HG02623 (cell line): ENCODE measurements at regions not wholly inside any gene's neighbourhood (a gene's known extent, or its start where the extent isn't known, plus 50 kb on each side); places are given as distances from the start of the nearest gene placed in this dataset.
"Not testable (repeated sequence)": the region's sequence is repeated elsewhere in the genome, so short reads cannot be mapped to it uniquely, and the experiment has no call there.

Source experiments
- ATAC-seq: cut with Tn5 transposase; IDR thresholded peaks from one replicate; pipeline ENCODE4 v1.9.1; 2021; ENCODE audit warnings: moderate library complexity; ENCODE audit not compliant: unreplicated experiment

DNA sequence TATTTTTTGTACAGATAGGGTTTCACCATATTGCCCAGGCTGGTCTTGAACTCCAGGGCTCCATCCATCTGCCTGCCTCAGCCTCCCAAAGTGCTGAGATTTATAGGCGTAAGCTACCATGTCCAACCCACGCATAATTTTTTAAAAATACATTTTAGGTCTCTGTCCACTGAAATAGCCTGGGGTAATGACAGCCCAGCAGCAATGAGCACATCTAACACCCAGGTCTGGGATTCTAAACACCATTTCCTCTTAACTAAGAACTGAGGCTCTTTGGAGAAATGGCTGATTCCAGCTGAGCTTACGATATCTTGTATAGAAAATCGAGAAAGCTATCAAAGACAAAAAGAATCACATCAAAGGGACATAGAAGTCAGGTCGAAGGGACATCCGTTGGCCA is 245.3 kb downstream of the PARN start:
- ATAC-seq = no peak

DNA sequence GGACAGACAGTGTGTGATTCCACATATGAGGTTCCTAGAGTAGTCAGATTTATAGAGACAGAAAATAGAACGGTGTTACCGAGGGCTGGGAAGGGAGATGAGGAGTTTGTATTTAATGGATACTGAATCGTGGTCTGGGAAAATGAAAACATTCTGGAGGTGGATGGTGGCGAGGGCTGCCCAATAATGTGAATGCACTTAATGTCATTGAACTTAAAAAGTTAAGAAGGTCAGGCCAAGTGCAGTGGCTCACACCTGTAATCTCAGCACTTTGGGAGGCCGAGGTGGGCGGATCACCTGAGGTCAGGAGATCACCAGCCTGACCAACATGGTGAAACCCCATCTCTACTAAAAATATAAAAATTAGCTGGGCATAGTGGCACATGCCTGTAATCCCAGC is 246.2 kb downstream of the PARN start:
- ATAC-seq = not testable (repeated sequence)

DNA sequence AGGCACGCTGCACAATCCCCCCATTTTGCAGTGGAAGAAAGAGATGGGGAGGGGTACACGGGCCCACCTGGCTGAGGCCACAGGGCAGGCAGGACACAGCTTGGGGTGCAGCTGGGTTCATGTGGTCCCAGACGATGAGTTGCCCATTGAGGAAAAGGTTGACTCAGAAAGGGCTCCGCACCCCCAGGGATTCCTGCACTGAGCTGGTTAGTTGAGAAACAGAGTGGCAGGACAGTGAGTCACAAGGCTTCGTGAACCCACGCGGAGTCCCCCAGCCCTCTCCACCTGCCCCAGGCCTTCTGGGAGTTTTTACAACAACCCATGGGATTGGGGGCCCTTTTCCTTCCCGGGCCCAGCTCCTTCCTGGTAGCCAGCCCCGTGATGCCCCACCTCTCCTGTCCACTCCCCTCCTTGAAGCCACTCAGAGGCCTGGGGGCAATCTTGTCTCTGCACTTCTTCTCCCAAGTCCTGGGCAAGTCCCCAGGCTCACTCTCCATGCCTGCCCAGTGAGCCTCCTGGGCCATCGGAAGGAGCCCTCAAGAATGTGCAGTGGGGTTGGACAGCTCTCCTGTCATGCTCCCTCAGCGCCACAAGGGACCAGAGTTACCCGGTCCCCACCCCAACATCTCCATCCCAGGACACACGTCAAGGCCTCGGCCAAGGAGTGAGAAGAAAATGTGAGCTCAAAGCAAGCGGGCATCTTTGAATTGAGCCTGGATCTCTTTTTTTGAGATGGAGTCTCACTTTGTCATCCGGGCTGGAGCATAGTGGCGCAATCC is 251.2 kb downstream of the PARN start:
- no peak for ATAC-seq

DNA sequence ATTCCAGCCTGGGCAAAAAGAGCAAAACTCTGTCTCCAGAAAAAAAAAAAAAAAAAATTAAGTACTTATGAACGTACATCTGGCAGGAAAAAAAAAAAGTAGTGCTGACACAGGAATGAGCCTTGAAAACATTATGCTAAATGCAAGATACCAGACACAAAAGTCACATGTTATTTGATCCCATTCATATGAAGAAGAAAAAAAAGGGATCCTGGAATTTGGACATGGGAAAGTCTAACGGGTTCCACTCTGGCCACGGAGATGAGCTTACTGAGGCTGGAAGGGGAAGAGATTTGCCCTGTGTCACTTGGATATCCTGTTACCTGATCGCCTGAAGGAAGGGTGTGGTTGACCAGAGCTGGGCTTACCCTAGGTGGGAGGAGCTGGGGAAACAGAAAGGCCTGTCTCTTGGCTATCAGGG is 251.9 kb downstream of the PARN start:
- ATAC-seq = no peak

DNA sequence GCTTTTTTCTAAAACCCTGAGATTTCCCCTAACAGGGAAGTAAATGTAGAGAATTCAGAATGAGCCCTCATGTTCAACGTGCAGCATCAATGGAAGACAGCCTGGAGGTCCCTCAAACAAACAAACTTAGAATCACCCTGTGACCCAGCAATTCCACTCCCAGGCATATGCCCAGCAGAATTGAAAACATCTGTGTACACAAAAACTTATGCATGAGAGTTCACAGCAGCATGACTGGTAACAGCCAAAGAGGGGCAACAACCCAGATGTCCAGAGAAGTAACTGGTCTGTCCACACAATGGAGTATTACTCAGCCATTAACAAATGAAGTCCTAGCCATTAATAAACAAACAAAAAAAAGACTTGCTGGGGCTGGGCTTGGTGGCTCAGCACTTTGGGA is 252.7 kb downstream of the PARN start:
- no peak for ATAC-seq

GRCh38 chr16:14375132-14375491 is 254.9 kb downstream of the PARN start:
- ATAC-seq = no peak

DNA sequence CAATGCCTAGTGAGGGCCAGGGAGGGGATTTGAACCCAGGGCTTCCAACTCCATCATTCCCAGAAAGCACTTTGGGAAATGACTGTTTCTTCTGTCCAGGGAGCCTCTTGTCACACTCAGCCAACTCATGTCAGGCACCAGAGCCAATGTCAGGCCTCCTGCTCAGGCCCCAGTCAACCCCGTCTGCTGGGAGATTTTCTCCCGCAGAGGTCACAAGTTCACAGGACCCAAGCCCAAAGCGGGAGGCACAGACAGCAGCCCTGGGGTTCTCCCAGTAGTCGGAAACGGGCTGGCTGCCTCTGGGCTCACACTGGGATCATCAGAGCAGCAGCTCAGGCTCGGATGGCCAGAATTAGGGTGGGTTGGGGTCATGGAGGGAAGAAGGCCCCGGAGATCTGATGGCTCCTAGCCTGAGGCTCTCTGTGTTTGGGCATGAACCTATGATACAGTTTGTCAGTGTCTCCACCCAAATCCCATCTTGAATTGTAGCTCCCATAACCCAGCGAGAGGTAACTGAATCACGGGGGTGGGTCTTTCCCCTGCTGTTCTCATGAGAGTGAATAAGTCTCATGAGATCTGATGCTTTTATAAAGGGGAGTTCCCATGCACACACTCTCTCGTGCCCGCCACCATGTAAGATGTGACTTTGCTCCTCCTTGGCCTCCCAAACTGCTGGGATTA is 255.5 kb downstream of the PARN start:
- ATAC-seq = no peak

DNA sequence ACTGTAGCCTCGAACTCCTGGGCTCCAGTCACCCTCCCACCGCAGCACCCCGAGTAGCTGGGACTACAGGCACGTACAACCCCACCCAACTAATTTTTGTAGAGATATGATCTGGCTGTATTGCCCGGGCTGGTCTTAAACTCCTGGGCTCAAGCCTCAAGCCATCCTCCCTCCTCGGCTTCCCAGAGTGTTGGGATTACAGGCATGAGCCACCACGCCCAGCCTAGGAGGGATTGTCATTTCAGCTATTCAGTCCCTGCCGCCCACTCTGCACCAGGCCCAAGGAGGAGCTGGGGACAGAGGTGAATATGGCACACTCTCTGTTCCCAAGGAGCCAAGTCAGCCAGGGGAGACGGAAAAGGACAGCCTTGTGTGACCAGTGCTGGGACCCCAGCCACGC is 256.2 kb downstream of the PARN start:
- no peak for ATAC-seq

GRCh38 chr16:14373406-14373805 is 256.7 kb downstream of the PARN start:
- no peak for ATAC-seq

GRCh38 chr16:14372471-14372870 is 257.6 kb downstream of the PARN start:
- ATAC-seq = no peak

DNA sequence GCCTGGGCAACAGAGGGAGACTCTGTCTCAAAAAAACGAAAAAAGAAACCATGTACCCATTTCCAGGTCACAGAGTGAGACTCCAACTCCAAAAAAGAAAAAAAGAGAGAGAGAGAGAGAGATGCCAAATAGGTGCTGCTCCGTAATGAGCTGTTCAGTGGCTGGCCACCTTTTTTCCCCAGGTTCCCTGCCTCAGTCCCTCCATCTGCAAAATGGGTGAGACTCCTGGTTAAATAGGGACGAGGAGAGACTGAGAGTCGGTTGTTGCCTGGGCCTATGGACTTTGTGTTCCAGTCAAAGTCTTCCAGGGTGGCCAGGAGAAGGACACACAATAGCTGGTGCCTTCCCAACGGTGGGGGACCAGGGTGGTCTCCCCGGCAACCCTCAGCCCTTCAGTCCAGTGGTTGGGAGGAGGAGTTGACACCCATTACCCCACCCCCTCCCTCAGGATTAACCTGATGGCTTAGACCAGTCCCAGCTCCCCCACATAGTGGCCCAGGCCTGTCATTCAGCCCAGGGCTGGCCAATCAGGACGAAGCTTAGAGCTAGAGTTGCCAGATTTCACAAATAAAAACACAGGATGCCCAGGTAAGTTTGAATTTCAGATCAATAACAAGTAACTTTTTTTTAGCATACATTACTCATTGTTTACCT is 258.2 kb downstream of the PARN start:
- ATAC-seq = no peak

- no peak for ATAC-seq
Observed at GRCh38 chr16:14370736-14371234, 259.3 kb downstream of the PARN start.

- ATAC-seq = no peak
Observed at GRCh38 chr16:14369734-14370598, 260.1 kb downstream of the PARN start.

DNA sequence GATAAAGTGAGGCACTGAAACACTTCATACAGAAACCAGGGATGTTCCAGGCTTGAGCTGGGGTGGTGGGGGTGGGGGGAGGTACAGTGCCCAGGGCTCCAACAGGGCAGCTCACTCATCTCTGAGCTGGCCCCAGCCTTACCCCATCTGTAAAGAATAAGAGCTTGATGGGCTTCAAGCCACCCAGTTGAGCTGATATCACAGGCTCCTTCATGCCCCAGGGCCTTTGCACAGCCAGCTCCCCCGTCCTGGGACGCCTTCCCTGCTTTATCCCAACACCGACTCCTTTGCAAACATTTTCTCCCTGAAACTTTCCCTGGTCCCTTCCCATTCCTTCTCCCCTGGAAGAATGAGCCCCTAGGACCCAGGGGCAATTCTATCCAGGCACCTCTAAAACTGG is 261.7 kb downstream of the PARN start:
- no peak for ATAC-seq

DNA sequence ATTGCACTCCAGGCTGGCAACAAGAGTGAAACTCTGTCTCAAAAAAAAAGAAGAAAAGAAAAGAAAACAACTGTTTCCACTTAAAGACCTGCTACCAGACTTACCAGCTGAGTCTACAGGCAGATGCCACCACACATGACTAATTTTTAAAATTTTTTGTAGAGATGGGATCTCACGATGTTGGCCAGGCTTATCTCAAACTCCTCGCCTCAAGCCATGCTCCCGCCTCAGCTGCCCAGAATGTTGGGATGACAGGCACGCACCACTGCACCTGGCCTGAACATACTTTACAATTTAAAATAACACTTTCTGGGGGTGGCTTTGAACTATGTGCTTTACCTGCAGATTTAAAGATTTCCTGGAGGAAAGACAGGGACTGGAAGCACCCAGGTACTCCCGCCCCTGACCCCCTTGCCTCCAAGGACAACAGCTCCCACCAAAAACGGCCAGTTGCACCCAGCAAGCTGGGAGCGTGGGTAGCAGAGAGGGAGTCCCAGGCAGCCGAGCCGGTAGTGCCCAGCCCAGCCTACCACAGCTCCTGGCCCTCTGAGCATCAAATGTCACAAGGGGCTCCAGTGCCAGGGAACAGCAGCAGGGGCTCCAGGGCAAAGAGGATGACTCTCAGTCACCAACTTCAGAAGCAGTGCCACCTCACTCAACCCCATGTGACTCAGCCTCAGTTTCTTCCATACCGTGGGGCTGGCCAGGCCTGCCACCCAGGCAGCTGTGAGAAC is 262.9 kb downstream of the PARN start:
- no peak for ATAC-seq

DNA sequence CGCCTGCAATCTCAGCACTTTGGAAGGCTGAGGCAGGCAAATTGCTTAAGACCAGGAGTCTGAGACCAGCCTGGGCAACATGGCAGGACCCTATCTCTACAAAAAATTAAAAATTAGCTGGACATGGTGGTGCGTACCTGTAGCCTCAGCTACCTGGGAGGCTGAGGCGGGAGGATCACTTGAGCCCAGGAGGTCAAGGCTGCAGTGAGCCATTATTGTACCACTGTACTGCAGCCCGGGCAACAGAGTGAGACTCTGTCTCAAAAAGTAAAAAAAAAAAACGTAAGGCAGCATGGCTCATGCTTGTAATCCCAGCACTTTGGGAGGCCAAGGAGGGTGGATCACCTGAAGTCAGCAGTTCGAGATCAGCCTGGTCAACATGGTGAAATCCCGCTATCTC is 263.6 kb downstream of the PARN start:
- no peak for ATAC-seq

GRCh38 chr16:14365200-14365851 is 264.7 kb downstream of the PARN start:
- ATAC-seq = no peak

DNA sequence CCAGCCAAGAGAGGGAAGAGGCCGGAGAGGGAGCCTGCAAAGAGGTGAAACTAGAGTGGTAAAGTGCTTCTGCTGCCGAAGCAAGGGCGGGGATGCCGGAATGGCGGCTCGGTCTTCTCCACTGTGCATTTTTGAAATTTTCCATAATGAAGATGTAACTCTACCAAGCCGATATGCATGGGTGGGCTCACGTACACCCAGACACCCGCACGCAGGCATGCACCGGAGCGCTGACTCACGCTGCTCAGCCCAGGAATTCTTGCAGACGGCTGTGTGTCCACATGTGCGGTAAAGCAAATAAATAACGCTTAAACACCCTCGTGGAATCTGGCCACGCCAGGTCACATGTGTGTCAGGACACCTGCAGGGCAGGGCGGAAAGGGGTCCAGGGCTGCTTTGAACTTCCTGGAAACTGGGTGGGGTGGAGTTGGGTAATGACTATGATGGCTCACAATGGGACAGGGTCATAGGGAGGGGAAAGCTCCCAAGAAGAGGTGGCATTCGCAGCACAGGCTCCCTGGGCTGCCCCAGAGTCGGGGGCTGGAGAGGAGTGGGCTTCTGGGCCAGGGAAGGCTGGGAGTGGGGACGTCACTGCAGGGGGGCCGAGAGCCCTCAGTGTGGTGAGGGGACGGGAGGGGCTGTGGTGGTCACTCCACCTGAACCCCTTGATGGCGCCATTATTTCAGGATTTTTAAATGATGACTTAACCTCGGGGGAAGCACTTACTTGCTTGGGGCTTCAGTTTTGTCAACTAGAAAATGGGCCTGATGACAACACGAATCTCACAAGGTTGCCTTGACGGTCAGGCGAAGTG is 265.5 kb downstream of the PARN start:
- ATAC-seq = no peak

DNA sequence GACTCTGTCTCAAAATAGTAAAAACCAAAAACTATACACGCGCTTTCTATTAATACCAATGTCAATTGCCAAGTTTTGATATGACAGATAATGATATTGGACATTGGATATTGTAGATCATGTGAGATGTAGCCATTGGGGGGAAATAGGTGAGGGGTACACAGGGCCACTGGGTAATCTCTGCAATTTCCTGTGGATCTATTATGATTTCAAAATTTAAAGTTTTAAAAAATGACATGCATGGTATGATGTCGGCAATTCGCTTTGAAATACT is 266.0 kb downstream of the PARN start:
- ATAC-seq = no peak
